ENCODE measurements at regions not wholly inside any gene's neighbourhood (a gene's known extent, or its start where the extent isn't known, plus 50 kb on each side); places are given as distances from the start of the nearest gene placed in this dataset.

DNA sequence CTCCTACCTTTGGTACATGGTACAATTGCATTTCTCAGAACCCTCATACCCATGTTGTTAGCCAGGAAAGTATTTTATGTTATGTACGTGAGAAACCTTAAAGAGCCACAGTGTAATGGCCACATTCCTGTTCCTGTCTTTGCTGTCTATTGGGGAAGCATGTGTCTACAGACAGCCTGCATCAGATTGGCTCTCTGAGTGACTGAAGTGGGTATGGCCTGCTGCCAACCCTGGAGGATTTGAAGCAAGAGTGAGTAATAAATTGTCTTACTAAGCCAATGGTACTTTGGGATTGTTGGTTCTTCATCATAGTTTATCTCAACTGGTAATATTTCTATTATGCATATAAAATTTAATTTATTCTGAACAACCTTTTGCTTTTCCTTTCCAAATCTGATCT, 574.1 kb downstream of the LMO7 start:
- DNase-seq (ENCODE audit: low spot score): no peak

DNA sequence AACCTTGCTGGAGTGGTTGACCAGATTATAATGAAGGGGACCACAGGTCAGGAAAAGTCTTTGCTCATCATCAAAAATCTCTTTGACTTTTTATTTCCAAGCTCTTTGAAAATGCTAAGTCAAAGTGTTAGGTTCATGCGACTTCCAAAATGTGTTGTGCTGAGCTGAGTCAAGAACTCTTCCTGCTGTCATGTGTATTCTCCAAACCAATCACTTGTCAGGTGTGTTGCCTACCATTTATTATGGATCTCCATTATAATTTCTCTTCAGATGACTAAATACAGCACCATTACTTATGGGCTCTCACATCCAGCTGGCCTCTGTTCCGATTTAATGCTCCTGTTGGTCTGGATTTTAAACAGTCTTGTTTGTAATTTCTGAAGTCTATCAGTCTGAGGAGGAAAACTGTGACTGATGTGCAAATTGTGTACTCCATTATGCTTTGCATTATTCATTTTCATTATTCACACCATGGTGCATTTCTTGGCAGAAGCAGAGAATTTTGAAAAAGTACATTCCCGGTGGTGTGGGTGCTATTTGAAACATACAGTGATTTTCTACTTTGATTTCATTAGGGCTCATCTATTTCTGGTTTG, 562.5 kb downstream of the LMO7 start:
- no peak for DNase-seq (ENCODE audit: low spot score)

DNA sequence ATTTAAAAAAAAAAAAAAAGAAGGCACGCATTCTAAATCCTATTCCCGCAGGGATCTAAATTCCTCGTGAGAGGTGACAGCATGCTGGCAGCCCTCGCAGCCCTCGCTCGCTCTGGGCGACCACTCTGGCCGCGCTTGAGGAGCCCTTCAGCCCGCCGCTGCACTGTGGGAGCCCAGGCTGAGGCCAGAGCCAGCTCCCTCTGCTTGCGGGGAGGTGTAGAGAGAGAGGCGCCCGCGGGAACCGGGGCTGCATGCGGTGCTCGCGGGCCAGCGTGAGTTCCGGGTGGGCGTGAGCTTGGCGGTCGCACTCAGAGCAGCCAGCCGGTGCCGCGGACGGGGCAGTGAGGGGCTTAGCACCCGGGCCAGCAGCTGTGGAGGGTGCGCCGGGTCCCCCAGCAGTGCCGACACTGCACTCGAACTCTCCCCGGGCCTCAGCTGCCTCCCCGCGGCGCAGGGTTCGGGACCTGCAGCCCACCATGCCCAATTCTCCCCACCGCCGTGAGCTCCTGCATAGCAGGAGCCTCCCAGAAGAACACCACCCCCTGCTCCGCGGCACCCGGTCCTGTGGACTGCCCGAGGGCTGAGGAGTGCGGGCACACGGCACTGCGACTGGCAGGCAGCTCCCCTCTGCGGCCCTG, 553.9 kb downstream of the LMO7 start:
- no peak for DNase-seq (ENCODE audit: low spot score)

DNA sequence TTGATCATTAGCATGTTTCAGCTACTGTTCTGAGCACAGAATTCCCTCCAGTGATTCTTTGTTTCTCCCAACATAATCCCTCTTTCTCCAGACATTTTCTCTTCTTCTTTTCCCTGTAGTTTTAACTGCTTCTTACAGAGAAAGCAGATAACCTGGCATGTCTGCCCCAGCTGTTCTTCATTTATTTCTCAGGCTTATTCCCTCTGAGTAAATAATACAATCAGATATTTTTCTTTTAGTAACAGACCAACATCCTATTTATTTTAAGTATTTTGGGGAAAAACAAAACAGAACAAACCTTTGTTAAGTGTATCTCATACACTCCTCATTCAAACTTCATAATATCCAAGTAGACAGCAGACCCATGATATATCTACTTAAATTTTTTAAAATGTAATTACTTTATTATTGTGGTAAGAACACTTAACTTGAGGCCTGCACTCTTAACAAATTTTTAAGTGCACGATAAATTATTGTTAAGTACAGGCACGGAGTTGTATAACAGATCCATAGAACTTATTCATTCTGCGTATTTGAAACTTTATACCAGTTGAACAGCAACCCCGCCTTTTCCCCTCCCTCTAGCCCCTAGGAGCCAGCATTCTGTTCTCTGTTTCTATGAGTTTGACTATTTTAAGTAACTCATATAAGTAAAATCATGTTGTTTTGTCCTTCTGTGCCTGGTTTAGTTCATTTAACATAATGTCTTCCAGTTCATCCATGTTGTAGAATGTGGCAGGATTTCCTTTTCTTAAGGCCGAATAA, 540.0 kb downstream of the LMO7 start:
- DNase-seq (ENCODE audit: low spot score): no peak

DNA sequence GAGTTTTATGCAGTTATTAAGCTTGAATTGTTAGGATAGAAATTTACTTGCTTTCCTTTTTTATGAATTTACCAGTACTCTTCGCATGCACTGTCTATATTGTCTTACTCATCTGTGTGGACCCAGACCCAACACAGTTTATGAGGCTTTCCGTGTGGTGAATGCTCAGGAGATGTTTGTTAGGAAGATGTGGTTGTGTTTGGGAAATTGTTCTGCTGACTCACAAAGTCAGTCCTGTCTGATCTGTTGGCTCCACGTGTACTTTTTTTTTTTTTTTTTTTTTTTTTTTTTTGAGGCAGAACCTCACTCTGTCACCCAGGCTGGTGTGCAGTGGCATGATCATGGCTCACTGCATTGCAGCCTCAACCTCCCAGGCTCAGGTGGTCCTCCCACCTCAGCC, 532.5 kb downstream of the LMO7 start:
- DNase-seq (ENCODE audit: low spot score): no peak

DNA sequence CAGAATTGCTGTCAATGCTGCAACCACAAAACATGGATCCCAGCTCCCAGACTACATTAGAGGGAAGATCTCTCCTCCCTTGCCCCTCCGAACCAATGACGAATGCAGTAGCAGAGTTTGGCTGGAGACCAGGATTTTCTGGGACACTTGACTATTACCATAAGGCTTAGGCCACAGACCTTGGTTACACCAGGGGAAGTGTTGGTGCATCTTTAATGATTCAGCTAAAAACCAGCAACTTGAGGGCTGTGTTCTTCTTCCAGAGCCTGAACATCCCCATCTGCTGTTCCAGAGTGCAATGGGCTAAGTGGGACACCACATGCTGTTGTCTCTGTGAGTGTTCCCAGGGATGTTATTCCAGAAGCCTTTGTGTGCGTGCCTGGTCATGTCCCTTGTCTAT, 528.2 kb downstream of the LMO7 start:
- no peak for DNase-seq (ENCODE audit: low spot score)

DNA sequence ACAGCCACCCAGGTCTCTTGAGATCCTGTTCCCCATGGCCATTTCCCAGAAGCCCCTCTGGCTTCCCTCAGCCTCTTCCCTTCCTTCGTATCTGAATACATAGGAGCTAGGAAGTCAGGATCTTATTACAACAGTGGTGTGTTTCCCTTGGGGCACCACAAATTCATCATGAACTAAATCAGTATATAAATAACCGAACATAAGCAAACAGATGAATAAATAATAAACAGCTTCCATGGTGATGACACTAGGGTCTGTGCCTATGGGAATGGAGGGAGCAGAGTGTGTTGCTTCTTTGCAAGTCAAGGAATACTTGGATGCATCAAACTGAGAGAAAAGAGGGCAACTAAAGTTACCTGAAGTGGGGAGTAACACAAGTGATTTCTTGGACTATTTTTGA, 527.6 kb downstream of the LMO7 start:
- DNase-seq (ENCODE audit: low spot score): no peak

DNA sequence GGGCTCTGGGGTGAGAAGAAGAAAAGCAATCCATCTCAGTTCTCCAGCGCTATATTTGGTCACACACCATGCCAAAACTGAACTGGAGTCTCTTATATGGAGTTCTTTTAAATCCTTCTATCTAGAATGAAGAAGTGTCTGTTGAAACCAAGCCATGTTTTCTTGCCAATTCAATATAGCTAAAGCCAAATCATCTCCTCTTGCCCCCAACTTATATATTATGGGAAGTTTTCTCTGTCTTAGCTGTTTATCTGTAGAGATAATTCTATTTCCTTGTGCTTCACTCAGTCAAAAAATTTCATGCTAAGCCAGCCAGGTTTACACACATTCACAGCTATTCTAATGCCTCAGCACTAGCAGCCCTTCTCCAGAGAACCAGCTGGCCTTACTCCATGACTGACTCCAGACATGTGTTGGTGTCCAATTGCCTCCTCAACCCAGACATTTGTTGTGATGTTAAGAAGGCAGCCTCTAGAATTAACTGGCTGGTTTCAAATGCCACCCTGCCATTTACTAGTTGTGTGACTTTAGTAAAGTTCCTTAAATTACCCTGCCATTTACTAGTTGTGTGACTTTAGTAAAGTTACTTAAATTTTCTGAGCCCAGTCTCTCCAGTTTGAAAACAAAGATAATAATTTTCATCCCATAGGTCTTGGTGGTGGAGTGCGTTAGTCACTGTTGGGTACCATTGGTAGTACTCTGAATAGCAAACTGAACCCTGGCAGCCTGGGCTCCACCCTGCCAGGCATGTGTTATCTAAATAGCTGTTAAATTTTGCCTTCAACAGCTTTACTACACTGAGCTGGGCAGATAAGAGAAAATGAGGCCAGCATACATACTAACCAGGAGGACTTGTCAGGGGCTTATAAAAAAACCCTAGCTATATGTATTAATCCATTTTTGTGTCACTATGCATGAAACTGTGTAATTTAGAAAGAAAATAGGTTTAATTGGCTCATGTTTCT, 525.1 kb downstream of the LMO7 start:
- no peak for DNase-seq (ENCODE audit: low spot score)

DNA sequence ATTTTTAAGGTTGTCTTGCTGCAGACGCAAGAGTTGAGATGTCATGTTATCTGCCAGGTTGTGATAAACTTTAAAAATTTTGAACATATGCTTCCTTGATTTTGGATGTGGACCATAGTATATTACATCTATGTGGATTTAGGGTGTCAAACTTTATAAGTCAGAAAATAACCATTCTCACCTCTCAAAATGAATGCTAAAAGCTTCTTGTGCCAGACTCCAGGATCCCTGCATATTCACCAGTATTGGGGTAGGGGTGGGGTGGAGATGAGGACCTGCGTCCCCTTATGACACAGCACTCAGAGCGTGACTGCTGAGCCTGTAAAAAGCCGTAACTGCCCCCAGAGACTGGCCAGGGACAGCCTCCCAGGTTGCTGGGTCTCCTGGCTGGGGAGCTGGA, 524.4 kb downstream of the LMO7 start:
- no peak for DNase-seq (ENCODE audit: low spot score)

DNA sequence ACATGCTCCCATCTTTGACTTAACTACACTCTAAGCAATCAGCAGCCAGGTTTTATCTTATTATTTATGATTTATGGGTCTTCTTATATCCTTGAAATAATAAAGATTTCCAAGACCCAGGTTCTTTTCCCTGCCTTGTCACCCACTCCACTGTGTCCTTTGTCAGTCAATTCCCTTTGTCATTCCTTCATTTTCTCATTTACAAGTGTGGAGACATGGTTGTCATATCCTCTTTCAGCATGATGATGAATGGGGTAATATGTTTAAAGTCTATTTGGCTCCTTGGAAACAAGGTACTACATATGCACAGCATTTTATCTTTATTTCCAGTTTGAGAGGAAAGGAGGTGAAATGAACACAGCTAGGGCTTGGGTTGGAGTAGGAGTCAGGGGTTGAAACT, 521.8 kb downstream of the LMO7 start:
- DNase-seq (ENCODE audit: low spot score): no peak

DNA sequence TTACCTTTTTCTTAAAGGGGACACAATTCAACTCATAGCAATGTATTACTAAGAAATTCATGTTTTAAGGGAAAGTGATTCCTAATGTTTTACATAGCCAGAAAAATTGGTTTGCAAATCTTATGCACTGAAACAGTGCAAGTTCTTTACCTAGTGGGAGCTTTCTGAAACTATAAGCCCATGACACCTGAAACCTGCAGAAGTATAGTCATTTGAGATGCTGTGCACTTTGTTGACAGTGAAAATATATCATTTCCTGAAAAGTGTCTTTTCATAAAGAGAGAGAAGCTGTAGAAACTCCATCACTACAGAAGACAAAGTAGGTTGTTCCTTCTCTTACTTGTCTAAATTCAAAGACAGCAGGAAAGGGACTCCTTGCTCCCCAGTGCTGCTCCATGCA, 517.1 kb downstream of the LMO7 start:
- no peak for DNase-seq (ENCODE audit: low spot score)

DNA sequence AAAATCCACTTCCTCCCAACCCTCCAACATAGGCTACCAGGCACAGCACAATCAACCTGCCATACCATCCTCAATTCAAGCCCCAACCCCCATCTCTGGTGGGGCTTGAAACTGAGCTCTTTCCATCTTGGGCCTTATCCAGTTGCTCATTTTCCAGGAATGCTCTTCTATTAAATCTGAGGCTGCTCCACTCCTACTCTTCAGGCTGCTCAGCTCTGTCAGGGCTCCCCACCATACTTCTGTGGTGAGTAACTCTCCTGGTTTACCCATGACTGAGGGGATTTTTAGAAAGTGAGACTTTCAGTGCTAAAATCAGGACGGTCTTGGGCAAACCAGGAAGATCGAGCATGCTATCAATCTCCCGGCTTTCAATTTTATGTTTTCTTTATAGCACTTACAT, 512.8 kb downstream of the LMO7 start:
- peak; percentile 73 for DNase-seq (ENCODE audit: low spot score)

DNA sequence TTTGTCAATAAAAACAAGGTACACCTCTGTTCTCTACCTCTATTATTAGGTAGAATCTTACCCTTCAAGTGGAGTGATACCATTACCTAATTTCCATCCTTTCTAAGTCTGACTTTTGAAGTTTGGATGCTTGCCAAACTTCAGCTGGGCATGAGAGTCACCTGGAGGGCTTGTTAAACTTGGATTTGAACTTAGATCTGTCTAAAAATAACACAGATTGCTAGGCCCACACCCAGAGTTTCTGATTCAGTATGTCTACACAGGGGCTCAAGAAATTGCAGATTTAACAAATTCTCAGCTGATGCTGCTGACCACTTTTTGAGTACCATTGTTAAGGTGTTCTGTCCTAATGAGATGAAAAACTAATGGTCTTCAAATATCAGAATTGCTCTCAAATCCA, 512.2 kb downstream of the LMO7 start:
- no peak for DNase-seq (ENCODE audit: low spot score)

DNA sequence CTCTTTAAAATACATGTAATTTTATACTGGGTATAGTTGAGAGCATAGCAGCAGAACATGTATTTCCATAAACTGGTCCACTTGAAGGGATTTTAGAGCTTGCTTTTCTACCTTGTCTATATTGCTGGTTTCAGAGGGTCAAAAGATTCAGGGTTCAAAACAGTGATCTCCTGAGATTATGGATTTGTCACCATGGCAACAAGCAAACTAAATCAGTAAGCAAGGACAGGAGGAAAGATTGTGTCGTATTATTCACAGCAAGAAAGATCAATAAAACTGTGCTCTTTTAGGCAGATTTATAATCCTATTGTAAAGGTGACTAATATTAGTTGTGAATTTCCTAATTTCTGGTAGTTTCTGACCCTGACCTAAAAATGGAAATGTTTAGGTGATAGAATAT, 496.4 kb downstream of the LMO7 start:
- DNase-seq (ENCODE audit: low spot score): no peak

DNA sequence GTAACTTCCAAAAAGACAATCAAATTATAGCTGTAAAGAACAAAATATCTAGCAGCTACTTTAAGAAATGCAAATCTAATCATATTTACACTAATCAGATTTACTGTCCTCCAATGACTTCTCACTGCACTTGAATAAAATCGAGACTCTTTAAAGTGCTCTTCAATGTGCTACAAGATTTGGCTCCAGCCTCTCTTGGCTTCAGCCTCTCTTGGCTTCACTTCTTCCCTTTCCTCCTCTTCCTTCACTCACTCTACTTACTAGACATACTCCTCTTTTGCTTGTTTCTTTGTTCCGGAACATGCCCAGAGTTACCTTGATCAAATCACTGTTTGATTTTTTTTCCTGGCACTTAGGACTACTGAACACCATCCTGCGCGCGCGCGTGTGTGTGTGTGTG, 495.4 kb downstream of the LMO7 start:
- DNase-seq (ENCODE audit: low spot score): no peak

DNA sequence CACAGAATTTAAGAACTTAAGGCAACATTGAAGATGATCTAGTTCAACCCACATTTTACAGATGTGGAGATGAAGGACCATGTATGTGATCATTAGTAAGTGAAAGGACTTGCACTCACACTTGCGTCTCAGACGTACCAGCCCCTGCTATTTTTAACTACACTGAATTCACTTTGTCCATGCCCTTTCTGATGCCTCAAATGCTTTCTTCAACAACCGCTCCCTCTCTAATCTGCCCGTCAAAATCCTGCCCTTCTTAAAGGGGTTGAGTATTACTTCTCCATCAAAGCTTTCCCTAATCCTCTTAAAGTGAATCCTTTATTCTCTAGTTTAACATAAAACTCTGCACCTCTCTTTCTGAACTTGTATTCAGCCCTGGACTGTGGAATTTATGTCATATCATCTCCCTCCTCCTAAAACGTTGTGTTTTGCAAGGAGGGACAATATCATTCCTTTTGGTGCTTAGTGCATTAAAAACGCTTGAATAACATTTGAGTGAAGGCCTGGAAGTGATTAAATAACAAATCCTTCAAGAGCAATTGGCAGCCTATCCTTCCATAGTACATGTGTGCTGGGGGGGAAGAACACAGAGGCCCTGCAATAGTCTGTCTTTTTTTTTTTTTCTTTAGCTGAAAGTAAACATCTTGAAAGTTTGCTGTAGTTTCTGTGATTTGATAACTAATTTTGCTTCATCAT, 493.3 kb downstream of the LMO7 start:
- DNase-seq (ENCODE audit: low spot score): no peak

DNA sequence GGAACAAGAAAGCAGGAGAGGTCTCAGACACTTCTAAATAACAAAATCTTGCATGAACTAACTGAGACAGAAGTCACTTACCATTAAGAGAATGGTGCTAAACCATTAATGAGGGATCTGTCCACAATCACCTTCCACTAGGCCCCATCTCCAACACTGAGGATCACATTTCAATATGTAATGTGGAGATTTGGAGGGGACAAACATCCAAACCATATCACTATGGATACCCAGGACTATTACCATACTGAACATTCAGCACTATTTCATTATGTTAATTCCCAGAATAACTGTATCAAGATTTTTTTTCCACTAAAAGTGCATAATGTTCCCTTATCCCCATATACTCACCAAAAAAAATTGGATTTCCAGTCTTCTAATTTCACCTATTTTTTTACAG, 491.8 kb downstream of the LMO7 start:
- no peak for DNase-seq (ENCODE audit: low spot score)

DNA sequence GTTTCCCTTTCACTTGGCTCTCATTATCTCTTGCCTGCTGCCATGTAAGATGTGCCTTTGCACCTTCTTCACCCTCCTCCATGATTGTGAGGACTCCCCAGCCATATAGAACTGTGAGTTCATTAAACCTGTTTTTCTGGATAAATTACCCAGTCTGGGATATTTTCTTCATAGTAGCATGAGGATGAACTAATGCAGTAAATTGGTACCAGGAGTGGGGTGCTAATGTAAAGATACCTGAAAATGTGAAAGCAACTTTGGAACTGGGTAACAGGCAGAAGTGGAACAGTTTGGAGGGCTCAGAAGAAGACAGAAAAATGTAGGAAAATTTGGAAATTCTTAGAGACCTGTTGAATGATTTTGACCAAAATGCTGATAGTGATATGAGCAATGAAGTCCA, 487.4 kb downstream of the LMO7 start:
- no peak for DNase-seq (ENCODE audit: low spot score)

DNA sequence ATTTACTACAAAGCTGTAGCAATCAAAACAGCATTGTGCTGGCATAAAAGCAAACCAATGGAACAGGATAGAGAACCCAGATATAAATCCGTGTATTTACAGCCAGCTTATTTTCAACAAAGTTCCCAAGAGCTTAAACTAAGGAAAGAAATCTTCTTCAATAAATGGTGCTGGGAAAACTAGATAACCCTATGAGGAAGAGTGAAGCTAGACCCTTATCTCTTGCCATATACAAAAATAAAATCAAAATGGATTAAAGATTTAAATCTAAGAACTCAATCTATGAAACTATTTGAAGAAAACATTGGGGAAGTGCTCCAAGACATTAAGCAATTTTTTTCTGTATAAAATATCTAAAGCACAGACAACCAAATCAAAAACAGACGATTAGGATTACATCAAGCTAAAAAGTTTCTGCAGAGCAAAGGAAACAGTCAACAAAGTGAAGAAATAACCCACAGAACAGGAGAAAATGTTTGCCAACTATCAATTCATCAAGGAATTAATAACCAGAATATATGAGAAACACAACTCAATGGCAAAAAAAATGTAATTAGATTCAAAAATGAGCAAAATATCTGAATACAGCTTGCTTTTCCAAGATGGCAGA, 480.7 kb downstream of the LMO7 start:
- no peak for DNase-seq (ENCODE audit: low spot score)

DNA sequence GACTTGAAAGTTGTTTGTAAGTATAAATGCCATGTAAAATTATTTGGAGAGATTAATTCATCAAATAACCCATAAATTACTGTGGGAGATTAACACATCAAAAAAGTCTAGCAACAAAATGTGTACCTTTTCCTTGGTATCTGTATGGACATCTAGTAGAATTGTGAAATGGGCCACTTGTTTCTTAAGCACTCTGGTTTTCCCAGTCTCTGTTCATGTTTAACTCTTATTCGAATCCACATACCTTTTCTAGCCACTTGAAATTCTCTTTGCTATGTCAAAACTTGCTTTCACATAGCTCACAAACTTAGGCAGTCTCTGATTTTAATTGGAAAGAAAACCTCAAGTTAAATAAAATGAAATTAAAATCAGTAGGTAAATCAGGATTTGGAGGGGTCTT, 470.6 kb downstream of the LMO7 start:
- DNase-seq (ENCODE audit: low spot score): no peak

DNA sequence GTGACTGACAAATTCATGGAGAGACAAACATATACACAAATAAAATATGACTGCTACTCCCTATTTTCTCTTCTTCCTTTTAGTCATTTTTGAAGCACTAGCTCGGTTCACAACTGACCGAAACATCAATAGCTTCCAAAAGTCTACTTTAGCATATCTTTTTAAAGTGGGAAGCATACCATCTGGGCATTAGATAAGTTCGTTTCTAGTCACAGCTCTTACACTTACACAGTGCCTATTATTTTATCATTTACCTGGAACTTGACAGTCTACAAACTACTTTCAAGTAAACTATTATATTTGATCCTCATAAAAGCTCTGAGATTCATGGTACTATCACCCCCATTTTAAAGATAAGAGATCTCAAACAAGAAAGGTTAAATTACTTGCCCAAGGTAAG, 458.5 kb downstream of the LMO7 start:
- DNase-seq (ENCODE audit: low spot score): no peak
